GM19452 (cell line): ENCODE measurements at regions not wholly inside any gene's neighbourhood (a gene's known extent, or its start where the extent isn't known, plus 50 kb on each side); places are given as distances from the start of the nearest gene placed in this dataset.

Experiments used
- ATAC-seq: cut with Tn5 transposase; IDR thresholded peaks from one replicate; pipeline ENCODE4 v1.9.1; 2021; ENCODE audit not compliant: unreplicated experiment

- ATAC-seq = no peak
Measured at GRCh38 chr2:191512874-191513273, 165.1 kb upstream of the NABP1 start.

DNA sequence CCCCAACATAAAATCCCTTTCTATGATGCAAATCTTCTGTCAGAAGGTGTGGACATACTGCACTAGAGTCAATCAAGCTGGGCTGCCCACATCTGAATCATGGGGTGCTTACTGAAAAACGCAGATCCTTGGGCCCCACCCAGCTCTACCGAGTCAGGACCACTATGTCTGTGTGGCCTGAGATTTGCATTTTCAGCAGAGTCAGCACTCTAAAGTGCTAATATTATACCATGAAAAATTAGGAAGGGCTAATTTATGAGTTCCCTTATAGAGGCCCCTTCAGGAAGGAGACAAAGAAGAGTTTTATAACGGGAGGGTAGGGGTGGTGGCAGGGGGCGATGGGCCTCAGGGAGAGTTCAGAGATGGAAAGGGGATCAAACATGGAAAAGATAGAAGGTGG lies 163.3 kb upstream of the NABP1 start:
- ATAC-seq = no peak

DNA sequence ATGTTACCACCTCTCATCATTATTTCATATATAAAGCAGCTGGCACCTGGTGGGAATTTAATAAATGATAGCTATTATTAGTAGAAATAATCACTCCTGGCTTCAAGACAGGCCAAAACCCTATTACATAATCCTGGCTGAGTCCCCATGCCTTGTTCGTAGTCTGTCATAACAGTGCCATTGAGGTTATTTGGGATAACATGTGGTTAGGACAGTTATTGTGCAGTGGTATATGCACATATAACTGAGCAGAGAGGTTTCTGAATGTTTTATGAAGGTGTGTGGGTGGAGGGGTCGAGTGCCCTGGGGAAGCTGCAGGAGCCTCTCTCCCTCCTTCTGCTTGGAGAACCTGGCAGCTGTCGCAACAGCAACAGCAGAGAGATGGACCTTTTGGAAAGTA lies 162.4 kb upstream of the NABP1 start:
- no peak for ATAC-seq

DNA sequence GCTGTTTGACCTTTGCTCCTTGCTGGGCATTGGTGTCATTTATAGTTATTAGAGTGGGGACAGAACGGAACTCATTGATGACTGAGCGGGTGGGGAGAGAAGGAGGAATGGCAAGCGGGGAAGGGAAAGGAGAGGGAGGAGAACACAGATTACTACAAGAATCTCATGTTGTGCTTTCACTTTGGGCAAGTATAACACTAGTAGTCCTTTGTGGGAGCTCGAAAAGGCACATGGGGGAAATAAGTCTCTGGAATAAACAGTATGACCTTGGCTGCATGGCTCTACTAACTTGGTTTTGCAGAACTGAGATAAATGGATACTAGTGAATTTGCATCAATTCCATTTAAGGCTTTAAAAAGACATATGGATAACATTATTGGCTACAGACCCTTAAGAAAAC lies 161.7 kb upstream of the NABP1 start:
- no peak for ATAC-seq

DNA sequence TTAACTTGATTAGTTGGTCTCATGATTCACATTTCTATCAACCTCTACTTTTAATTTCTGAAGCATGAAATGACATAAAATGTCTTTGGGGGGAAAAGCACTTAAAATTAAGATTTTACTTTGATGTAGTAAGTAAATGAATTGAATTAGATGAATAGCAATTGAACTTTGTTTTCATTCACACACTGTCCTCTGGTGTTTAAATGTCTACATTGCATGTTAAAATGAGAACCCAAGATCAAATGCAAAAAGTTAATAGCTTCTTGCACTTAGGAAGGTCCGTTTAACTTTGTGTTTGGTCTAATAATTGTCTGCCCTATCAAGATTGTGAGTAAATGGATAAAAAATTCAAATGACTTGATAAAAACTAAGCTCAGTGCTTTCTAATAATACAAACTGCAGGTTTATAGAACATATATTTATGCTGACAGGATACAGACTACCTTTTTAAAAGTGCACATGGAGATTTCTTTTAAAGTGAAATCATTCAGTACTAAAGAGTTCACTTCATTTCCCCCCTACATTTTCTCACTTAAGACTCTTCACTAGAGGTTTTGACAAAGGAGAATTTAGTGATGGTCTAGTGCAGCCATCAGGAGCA lies 156.2 kb upstream of the NABP1 start:
- ATAC-seq = no peak

GRCh38 chr2:191522478-191523120 lies 155.3 kb upstream of the NABP1 start:
- no peak for ATAC-seq

- ATAC-seq = no peak
Measured at GRCh38 chr2:191526091-191526490, 151.8 kb upstream of the NABP1 start.

- ATAC-seq = no peak
Measured at GRCh38 chr2:191526536-191526935, 151.4 kb upstream of the NABP1 start.

DNA sequence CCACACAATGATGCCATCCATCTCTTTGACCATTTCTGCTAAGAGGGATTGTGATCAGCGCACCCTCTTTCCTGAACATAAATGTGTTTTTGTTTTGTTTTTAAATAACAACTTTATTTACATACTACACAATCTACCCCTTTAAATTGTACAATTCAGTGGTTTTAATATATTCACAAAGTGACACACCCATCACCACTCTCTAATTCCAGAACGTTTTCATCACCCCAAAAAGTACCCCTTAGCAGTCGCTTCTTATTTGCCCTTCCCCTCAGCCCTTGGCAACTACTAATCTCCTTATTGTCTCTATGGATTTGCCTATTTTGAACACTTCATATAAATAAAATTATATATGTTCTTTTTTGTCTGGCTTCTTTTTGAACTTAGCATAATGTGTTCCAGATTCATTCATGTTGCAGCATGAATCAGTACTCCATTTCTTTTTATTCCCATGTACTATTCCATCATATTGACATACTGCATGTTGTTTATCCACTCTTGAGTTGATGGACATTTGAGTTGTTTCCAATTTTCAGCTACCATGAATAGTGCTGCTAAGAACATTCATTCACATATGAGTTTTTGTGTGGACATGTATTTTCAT lies 150.9 kb upstream of the NABP1 start:
- ATAC-seq = no peak

DNA sequence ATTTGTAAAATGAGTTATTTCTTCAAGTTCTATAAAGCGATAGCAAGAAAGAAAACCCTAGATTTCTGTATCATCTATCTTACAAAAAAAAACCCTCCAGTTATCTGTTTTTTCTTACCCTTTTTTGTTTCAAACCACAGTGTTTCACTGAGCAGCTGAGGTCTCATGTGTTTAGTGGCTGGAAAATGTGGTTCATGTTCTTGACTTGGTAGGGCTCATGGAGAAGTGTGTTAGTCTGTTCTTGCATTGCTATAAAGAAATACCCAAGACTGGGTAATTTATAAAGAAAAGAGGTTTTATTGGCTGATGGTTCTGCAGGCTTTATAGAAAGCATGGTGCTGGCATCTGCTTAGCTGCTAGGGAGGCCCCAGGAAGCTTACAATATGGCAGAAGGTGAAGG lies 147.3 kb upstream of the NABP1 start:
- ATAC-seq = no peak

- no peak for ATAC-seq
Measured at GRCh38 chr2:191533693-191534180, 144.2 kb upstream of the NABP1 start.

DNA sequence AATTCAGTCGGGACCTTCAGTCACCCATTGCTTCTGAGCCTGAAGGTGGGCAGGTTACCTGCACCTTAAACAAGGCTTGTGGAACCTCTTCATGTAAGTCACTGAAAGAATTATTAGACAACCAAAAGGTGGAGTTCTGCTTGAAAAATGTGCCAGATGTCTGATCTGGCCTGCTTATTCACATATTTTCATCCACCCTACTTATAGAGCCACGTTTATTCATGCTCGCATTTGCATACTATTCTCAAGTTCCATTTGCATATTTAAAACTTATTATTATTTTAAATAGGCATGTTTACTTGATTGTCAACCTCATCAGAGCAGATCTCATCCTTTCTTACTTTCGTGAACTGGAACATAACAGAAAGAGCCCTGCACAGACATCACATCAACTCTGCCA lies 140.0 kb upstream of the NABP1 start:
- no peak for ATAC-seq

- no peak for ATAC-seq
Measured at GRCh38 chr2:191538334-191538903, 139.5 kb upstream of the NABP1 start.

DNA sequence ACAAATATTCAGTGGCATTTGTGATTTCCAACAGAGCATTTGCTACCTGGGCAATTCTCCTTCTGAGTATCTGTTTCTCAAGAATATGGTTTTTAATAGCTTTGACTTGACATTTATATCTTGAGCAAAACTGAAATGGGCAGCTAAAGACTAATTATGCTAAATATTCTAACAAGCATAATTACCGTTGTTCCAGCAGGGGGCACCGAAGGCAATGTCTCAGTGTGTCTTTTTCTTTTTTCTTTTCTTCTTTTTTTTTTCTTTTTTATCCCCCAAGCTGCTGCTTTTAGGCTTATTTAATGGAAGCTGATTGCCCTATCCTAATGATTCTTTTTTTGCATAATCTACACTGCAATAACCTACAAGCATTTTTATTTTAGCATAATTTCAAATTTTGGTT lies 138.9 kb upstream of the NABP1 start:
- ATAC-seq = no peak

DNA sequence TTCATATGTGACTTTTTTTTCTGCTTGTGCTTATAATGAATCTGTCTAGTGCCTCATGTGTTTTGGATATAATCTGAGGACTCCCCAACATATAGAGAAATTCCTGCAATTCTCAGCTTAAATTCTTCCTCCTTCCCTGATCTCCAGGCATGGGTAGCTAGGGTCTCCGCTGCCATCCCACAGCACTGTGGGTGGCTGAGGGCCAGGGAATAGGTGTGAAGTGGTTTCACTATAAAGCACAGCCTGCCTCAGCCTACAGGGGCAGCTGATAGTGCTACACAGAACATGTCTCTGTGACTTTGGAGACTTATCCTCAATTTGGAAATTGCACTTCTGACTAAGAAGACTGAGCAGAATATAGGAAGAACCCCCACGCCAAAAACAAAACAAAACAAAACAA lies 137.3 kb upstream of the NABP1 start:
- ATAC-seq = no peak

DNA sequence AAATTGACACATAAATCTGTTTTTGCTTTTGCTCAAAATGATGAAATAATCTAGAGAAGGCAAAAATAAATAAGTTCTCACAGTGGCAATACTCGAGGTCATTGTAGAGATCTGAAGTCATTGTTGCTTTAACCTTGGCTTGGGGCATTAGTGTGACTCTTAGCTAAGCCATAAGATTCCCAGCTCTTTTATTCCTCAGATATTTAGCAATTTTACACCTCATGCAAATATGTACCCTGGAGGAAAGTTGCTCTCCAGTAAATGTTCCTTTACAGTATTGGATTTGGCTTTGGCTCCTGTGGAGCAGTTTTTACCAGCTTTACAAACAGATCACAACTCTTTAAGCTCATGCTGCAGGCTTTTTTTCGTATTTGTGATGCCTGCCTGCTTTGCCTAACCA lies 134.2 kb upstream of the NABP1 start:
- ATAC-seq = no peak

DNA sequence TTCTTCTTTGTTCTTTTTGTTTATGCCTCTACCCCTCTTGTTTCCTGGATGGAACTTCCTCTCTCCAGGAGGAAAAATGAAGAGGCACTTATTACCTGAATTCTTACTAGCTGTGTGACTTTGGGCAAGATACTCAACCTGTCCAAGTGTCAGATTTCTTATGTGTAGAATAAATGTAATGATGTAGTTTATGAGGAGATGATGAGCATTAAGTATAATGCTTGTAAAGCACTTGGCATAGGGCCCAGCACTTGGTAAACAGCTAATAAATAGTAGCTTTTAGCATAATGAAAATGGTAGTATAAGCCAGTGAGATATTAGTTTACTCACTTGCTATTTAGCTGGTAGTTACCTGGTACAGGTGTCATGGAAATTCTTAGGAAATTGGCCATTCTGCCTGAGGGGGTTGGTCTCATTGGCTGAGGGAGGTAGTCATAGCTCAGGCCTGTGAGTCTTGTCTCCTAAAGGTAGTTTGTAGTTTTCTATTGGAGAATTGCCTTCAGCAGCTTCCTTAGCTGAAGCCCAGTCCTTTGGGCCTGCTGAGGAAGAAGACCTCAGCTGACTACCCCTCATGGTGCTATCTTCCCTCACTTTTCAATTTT lies 133.4 kb upstream of the NABP1 start:
- ATAC-seq = no peak

DNA sequence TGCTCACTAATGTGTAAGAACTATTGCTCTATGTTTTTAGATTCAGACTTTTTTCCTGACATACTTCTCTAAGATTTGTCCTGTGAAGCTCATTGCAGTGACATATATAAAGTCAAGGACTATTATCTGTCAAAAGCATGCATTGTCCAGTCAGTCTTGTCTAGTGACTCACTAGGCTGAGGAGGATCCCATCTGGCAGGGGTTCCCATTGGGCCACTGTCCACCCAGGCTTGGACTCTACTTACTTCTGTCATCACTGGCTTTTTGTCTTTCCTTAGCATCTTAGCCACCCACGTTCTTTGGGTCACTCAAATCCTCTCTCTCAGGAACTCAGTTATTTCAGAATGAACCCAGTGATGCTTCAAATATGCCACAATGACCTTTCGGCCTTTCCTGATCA lies 132.6 kb upstream of the NABP1 start:
- no peak for ATAC-seq

DNA sequence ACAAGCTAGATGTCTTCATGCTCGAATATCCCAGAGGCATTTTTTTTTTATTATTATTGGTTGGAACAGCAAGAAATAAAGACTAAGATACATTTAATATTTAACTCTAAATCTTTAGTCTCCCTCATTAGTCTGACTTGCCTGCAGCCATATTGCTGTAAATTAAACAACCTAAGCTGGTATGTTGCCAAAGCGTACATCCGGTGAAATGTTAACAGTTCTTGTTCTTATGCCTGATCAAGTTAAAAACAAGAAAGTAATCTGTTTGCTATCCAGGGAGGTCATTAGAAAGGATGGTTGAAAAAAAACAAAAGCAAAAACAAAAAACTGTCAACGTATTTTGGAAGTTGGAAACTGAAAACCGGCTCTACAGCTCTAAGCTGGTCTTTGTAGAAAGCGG lies 125.9 kb upstream of the NABP1 start:
- ATAC-seq = no peak

DNA sequence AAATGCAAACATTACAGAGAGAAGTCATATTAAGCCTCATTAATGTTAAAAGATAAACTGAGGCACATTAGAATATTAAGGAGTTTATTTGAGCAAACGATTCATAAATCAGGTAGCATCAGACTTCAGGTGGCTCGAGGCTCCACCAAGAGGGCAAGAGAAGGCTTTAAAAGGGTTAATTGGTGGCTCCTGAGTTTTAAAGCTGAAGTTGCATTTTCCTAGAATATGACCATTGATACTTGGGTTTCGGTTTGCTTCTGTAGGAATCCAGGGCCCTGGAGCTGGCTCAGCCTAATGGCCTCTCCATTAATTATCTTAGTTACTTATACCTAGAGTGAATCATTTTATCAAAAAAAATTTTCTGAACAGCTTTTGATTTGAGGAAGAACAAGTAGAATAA lies 123.7 kb upstream of the NABP1 start:
- no peak for ATAC-seq

- peak; percentile 90 for ATAC-seq
Measured at GRCh38 chr2:191555092-191555742, 122.7 kb upstream of the NABP1 start.
